ENCODE measurements at regions not wholly inside any gene's neighbourhood (a gene's known extent, or its start where the extent isn't known, plus 50 kb on each side); places are given as distances from the start of the nearest gene placed in this dataset.

GRCh38 chr6:14422917-14423316, 305.3 kb downstream of the CD83 start:
- TF ChIP-seq EZH2 (IDR thresholded peaks at IDR 0.05; ENCODE audit: insufficient read depth, poor library complexity, severe bottlenecking) (no peak), EZH2phosphoT487 (IDR thresholded peaks at IDR 0.05; ENCODE audit: insufficient read depth, low read depth) (no peak)

All from GM23248 (cell line).